Activated naive CD4-positive, alpha-beta T cell treated with anti-CD3 and anti-CD28 coated beads, Interleukin-2, amount 50 U/mL, for 24 hours (primary cell): ENCODE measurements at regions not wholly inside any gene's neighbourhood (a gene's known extent, or its start where the extent isn't known, plus 50 kb on each side); places are given as distances from the start of the nearest gene placed in this dataset.

Source experiments
- H3K27ac Mint-ChIP-seq: one replicate; pipeline ENCODE4 v1.8.0; 2021; ENCODE audit warnings: mild to moderate bottlenecking, mixed read lengths
- H3K27me3 Mint-ChIP-seq: one replicate; pipeline ENCODE4 v1.8.0; 2021; ENCODE audit warnings: mixed read lengths
- H3K36me3 Mint-ChIP-seq: one replicate; pipeline ENCODE4 v1.8.0; 2021; ENCODE audit warnings: mixed read lengths
- H3K4me1 Mint-ChIP-seq: one replicate; pipeline ENCODE4 v1.8.0; 2021; ENCODE audit warnings: mixed read lengths
- H3K4me3 Mint-ChIP-seq: one replicate; pipeline ENCODE4 v1.8.0; 2021; ENCODE audit warnings: mild to moderate bottlenecking, mixed read lengths
- H3K9me3 Mint-ChIP-seq: one replicate; pipeline ENCODE4 v1.8.0; 2021; ENCODE audit warnings: mixed read lengths

DNA sequence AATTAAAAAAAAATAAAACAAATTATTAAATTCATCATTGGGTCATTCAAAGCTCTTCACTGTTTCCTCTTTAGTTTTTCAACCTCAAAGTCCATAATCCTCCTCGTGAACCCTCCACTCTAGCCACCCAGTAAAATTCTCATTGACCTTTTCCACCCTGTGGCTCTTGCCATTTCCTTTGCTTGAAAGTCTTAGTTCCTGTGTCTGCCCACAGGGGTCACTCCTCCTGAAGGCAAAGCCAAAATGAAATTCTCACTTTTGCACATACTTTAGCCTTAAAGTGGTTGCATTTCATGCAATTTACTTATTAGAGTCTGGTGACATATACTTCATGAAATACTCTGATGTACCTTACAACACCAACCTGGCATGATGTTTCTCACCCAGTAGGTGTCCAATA, 263.7 kb downstream of the BMP2 start:
- Mint-ChIP-seq H3K36me3 (no peaks in the 10 kb centered on the region), H3K9me3 (peaks cover 27% of the 10 kb centered on the region), H3K27ac (no peak overlapping the region), H3K4me3 (no peak overlapping the region), H3K4me1 (no peaks in the 10 kb centered on the region), H3K27me3 (no peaks in the 10 kb centered on the region)

DNA sequence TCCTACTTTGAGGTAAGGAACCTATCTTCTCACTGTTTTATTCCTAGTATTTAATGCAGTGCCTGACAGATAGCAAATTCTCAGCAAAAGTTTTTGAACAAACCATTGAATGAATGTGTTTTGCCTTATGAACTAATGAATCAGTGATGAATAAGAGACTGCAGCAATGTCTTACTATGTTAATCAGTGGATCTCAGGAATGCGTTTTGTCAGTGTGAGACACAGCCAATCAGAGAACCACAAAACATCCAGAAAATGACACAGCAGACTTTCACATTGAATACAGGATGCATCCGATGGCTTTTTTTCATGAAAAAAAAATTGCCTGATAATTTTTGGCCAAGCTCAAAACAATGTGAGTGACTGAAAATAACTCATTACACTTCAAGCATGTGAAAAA, 270.5 kb downstream of the BMP2 start:
- Mint-ChIP-seq H3K4me3 (no peak overlapping the region), H3K27me3 (no peaks in the 10 kb centered on the region)

DNA sequence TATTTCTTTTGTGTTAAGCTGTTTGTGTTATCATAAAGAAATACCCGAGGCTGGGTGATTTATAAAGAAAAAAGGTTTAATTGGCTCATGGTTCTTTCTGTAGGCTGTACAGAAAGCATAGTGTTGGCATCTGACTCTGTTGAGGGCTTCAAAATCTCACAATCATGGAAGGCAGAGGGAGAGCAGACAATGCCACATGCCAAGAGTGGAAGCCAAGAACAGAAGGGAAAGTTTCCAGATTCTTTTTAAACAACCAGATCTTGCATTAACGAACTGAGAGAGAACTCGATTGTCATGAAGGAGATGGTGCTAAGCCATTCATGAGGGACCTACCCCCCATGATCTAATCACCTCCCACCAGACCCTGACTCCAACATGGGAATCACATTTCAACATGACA, 290.1 kb downstream of the BMP2 start:
- peaks cover 1% of the 10 kb centered on the region for H3K27me3 Mint-ChIP-seq
- no peaks in the 10 kb centered on the region for H3K36me3 Mint-ChIP-seq
- H3K4me1 Mint-ChIP-seq: no peaks in the 10 kb centered on the region
- no peaks in the 10 kb centered on the region for H3K9me3 Mint-ChIP-seq
- no peak overlapping the region for H3K4me3 Mint-ChIP-seq
- no peak overlapping the region for H3K27ac Mint-ChIP-seq

More for the DNA sequence above, 270.5 kb downstream of the BMP2 start:
- Mint-ChIP-seq H3K36me3 (no peaks in the 10 kb centered on the region), H3K9me3 (peaks cover 21% of the 10 kb centered on the region), H3K27ac (no peak overlapping the region), H3K4me1 (no peaks in the 10 kb centered on the region)

DNA sequence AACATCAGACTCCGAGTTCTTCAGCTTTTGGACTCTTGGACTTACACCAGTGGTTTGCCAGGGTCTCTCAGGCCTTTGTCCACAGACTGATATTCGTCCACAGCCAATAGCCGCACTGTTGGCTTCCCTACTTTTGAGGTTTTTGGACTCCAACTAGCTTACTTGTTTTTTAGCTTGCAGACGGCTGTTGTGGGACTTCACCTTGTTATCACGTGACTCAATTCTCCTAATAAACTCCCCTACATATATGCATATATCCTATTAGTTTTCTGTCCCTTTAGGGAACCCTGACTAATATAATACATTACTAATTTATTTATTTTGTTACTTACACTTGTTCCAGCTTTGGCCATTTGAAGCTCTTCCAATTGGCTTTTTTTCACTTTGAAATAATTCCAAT, 311.3 kb downstream of the BMP2 start:
- H3K4me1 Mint-ChIP-seq: no peaks in the 10 kb centered on the region
- H3K27me3 Mint-ChIP-seq: no peaks in the 10 kb centered on the region
- H3K9me3 Mint-ChIP-seq: peaks cover 8% of the 10 kb centered on the region
- no peak overlapping the region for H3K27ac Mint-ChIP-seq
- no peak overlapping the region for H3K4me3 Mint-ChIP-seq
- no peaks in the 10 kb centered on the region for H3K36me3 Mint-ChIP-seq

DNA sequence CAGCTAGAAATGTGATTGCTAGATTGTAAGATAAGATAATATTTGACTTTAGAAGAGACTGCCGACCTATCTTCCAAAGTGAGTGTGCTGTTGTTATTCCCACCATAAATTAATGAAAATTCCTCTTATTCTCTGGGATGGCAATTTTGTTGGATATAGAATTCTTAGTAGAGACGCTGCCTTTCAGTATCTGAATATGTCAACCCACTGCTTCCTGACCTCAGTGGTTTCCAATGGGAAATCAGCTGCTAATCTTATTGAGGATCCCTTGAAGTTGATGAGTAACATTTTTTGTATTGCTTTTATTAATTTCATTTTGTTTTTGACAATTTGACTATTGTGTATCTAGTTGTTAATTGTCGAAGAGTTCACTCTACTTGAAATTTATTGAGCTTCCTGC, 313.0 kb downstream of the BMP2 start:
- Mint-ChIP-seq H3K9me3 (peaks cover 14% of the 10 kb centered on the region), H3K4me3 (no peak overlapping the region), H3K36me3 (no peaks in the 10 kb centered on the region), H3K27me3 (no peaks in the 10 kb centered on the region), H3K27ac (no peak overlapping the region), H3K4me1 (no peaks in the 10 kb centered on the region)

DNA sequence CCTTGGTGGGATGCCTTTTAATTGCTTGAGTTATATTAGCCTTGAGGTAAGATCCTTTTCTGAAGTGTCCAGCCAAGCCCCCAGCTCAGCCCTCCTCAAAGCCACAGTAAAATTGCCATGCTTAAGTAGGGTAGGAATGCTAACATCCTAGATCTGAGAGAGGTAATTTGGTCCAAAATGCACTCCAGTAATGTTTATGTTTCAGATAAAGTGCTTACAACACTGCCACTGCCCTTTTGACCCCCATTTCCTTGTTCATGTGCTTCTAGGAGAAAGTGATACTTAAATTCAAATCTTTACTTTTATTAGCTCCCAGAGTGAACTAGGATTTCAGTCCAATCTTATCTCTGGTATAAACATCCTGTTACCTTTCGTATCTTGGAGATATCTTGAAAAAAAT, 318.0 kb downstream of the BMP2 start:
- H3K4me1 Mint-ChIP-seq: no peaks in the 10 kb centered on the region
- H3K36me3 Mint-ChIP-seq: no peaks in the 10 kb centered on the region
- no peak overlapping the region for H3K4me3 Mint-ChIP-seq
- no peaks in the 10 kb centered on the region for H3K27me3 Mint-ChIP-seq
- peaks cover 15% of the 10 kb centered on the region for H3K9me3 Mint-ChIP-seq
- H3K27ac Mint-ChIP-seq: no peak overlapping the region

DNA sequence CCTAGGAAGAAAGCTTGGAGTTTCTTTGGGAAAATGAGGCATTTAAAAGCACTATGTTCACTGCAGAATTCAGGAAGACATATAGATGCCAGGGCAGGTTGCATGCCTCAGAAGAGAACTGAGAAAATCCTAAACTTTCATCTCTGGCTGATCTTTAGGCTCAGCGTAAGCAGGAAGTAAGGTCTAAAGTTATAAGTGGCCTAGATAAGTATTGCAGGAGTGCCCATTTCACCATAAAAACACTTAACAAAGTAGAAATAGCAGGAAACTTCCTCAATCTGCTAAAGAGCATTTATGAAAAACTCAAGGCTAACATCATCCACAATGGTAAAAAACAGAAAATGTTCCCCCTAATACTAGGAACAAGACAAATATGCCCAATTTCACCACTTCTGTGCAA, 320.3 kb downstream of the BMP2 start:
- Mint-ChIP-seq H3K9me3 (peaks cover 15% of the 10 kb centered on the region), H3K4me3 (no peak overlapping the region), H3K27me3 (no peaks in the 10 kb centered on the region), H3K27ac (no peak overlapping the region), H3K36me3 (no peaks in the 10 kb centered on the region), H3K4me1 (no peaks in the 10 kb centered on the region)

DNA sequence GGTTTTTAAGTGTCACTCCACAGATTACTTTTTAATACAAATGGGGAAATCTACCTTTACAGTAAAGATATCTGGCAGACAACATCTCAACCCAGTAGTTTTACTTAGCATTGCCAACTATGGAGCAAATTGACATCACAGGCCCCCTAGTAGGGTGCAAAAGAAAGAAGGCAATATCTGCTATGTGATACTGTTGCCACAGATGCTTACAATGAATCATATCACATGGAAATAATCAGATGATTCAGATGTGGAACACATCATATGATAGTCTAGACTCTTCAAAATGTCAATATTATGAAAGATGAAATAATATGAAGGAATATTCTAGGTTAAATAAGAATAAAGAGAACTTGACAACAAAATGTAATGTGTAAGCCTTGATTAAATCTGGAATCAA, 322.5 kb downstream of the BMP2 start:
- no peak overlapping the region for H3K27ac Mint-ChIP-seq
- no peaks in the 10 kb centered on the region for H3K4me1 Mint-ChIP-seq
- H3K9me3 Mint-ChIP-seq: peaks cover 10% of the 10 kb centered on the region
- no peaks in the 10 kb centered on the region for H3K36me3 Mint-ChIP-seq
- H3K4me3 Mint-ChIP-seq: no peak overlapping the region
- H3K27me3 Mint-ChIP-seq: no peaks in the 10 kb centered on the region

DNA sequence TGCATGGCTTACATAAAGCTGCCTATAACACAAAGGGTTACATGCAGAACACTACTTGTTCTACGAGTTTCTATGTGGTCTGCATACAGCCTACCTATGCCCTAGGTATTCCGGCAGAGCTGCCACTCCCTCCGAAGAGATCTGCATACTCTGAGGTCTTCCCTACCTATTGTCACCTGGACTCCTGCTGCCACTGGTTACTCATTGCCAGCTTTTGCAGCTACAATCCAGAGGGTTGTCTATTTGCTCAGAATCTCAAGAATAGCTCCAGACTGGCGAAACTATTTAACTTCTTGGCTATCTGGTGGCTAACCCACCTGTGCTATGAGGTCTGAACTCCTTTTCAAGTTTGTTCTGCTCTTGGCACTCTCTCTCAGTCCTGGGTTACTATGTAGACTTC, 323.3 kb downstream of the BMP2 start:
- Mint-ChIP-seq H3K36me3 (no peaks in the 10 kb centered on the region), H3K4me1 (no peaks in the 10 kb centered on the region), H3K27me3 (no peaks in the 10 kb centered on the region), H3K9me3 (peaks cover 10% of the 10 kb centered on the region), H3K27ac (no peak overlapping the region), H3K4me3 (no peak overlapping the region)

DNA sequence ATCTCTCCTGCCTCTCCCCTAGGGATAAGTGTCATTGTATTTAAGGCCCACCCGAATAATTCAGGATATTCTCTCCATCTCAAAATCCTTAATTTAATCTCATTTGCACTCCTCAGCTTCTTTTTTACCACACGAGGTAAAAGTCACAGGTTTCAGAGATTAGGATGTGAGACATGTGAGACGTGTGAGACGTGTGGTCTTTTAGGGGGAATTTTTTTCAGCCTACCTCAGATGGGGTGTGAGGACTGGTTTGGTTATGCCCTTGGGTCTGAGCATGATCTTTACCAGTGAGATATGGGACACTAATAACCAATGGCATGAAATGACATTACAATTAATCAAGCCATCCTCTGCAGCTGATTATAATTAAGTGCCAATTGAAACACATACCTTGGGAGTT, 324.2 kb downstream of the BMP2 start:
- H3K4me3 Mint-ChIP-seq: no peak overlapping the region
- H3K27ac Mint-ChIP-seq: no peak overlapping the region
- H3K9me3 Mint-ChIP-seq: peaks cover 8% of the 10 kb centered on the region
- H3K4me1 Mint-ChIP-seq: no peaks in the 10 kb centered on the region
- no peaks in the 10 kb centered on the region for H3K27me3 Mint-ChIP-seq
- H3K36me3 Mint-ChIP-seq: no peaks in the 10 kb centered on the region

DNA sequence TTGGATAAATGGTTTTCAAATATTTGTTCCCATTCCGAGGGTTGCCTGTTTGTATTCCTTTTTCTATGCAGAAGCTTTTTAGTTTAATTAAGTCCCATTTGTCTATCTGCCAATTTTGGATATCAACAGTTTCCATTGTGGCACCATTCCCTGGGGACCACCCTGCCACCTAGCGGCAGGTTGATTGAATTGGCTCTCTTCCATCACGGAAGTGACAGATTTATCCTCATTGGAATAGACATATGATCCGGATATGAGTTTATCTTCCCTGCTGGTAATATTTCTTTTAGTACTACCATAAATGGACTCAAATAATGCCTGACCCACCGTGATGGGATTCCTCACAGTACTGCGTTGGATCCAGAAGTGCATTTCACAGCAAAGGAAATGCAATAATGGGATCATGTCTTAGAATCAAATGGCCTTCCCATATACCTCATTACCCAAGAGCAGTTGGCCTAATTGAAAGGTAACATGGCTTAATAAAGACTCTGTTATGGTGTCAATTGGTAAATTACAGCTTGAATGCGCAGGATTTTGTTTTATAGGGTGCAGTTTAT, 327.0 kb downstream of the BMP2 start:
- Mint-ChIP-seq H3K4me3 (no peak overlapping the region), H3K27ac (no peak overlapping the region)

DNA sequence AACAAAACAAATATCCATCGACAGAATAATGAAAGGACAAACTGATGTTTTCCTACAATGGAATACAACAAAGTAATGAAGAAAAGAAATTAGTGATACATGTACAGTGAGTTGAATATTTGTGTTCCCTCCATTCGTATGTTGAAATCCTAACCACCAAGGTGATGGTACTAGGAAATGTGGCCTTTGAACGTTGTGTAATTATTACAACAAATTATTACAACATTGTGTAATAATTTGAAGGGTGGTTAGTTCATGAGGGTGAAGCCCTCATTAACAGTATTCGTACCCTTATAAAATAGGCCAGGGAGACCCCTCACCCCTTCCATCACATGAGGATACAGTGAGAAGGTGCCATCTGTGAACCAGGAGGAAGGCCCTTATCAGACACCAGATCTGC, 339.4 kb downstream of the BMP2 start:
- Mint-ChIP-seq H3K9me3 (peaks cover 4% of the 10 kb centered on the region), H3K27me3 (no peaks in the 10 kb centered on the region)

More for the DNA sequence above, 327.0 kb downstream of the BMP2 start:
- no peaks in the 10 kb centered on the region for H3K27me3 Mint-ChIP-seq
- H3K36me3 Mint-ChIP-seq: no peaks in the 10 kb centered on the region
- H3K4me1 Mint-ChIP-seq: no peaks in the 10 kb centered on the region
- peaks cover 23% of the 10 kb centered on the region for H3K9me3 Mint-ChIP-seq

DNA sequence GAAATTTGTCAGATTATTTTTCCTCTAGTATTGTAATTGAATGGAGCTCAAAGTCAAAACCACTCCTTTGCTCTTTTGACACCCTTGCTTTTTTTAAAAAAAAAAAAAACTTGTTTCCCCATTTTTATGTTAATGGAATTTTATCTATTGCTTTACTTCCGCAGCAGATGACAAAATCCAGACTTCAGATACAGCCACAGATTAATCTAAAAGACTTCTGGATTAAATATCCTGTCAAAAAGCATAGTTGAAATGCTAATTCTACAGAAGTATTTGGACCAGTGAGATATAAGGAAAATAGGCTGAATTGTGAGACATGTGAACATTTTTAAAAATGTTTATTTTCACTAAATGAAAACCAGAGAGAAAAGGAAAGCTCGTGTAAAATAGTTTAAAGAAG, 341.4 kb downstream of the BMP2 start:
- Mint-ChIP-seq H3K27me3 (no peaks in the 10 kb centered on the region), H3K9me3 (peaks cover 4% of the 10 kb centered on the region)

More for the DNA sequence above, 339.4 kb downstream of the BMP2 start:
- Mint-ChIP-seq H3K27ac (no peak overlapping the region), H3K4me3 (no peak overlapping the region), H3K4me1 (no peaks in the 10 kb centered on the region), H3K36me3 (no peaks in the 10 kb centered on the region)

DNA sequence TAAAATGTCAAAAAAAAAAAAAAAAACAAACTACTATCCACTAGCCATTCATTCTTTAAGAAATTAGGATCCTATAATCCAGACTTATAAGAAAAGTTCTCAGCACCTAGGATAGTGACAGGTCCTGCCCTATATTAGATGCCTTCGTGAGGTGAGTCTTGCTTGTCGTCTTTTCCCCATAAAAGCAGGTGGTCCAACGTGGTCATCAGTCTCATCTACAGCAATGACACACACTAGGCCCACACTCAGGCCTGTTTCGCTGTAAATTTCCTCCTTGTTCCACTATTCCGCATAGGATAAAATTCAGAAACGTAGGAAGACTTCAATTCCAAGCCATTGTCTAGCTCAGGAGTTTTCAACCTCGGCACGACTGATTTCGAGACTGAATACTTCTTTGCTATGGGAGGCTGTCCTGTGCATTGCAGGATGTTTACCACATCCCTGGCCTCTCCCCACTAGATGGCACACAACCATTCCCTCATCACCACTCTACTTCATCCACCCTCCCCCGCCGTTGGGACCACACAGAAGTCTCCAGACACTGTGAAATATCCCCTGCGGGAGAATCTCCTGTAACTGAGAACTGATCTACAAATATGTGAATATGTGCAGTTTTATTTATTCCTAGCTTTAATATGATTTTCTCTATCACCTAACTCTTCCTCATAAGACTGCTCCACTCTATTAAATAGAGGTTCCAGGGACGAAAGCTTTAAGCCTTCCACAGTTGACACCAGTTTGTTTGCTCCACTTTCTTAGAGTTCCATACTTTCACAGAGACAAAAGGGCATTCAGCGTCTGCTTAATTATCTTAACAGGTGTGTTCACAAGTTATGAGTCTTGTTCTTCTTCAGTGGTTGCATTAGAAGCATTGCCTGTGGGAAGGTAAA, 346.3 kb downstream of the BMP2 start:
- Mint-ChIP-seq H3K9me3 (peaks cover 4% of the 10 kb centered on the region), H3K27me3 (no peaks in the 10 kb centered on the region), H3K4me3 (no peak overlapping the region), H3K27ac (no peak overlapping the region), H3K36me3 (no peaks in the 10 kb centered on the region), H3K4me1 (no peaks in the 10 kb centered on the region)

More for the DNA sequence above, 341.4 kb downstream of the BMP2 start:
- H3K4me1 Mint-ChIP-seq: no peaks in the 10 kb centered on the region
- H3K27ac Mint-ChIP-seq: no peak overlapping the region
- no peak overlapping the region for H3K4me3 Mint-ChIP-seq
- H3K36me3 Mint-ChIP-seq: no peaks in the 10 kb centered on the region

DNA sequence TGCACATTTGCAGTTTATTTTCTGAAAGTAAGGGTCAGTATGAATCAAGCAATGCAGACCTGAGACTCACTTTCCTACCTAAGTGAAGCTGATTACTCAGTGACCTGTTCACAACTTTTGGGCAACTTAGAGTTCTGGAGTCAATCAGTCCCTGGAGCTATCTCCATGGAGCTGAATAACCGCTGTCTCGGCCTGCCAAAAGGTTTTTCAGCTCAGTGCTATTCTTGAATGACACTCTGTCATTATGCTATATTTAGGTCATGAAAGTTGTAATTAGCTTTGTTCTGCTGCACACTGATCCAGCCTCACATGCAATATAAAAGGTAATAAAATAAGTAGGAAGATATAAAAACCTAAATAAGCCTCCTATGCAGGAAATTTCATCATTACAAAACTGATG, 356.0 kb downstream of the BMP2 start:
- Mint-ChIP-seq H3K27ac (no peak overlapping the region), H3K4me3 (no peak overlapping the region), H3K4me1 (no peaks in the 10 kb centered on the region), H3K27me3 (no peaks in the 10 kb centered on the region), H3K36me3 (no peaks in the 10 kb centered on the region), H3K9me3 (peaks cover 6% of the 10 kb centered on the region)

DNA sequence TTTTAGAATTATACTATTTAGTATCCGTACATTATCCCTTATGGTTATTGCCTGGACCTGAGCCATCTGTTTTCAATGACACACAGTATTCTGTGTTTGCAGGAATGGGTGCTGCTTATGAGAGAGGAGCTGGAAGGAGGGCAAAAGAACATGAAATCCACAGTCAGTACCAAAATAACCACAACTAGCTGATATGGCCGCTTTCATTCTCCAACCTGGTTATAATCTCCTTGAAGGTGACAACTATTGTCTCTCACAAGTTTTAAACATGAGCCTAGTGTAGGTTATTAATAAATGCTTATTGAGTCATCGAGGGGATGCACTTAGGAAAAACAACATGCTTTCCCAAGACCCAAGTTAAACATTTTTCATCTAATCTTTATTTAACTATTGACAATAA, 356.6 kb downstream of the BMP2 start:
- Mint-ChIP-seq H3K4me1 (no peaks in the 10 kb centered on the region), H3K36me3 (no peaks in the 10 kb centered on the region), H3K9me3 (peaks cover 6% of the 10 kb centered on the region), H3K4me3 (no peak overlapping the region), H3K27ac (no peak overlapping the region), H3K27me3 (no peaks in the 10 kb centered on the region)
